HG02973 (cell line): ENCODE measurements at regions not wholly inside any gene's neighbourhood (a gene's known extent, or its start where the extent isn't known, plus 50 kb on each side); places are given as distances from the start of the nearest gene placed in this dataset.
"Not testable (repeated sequence)": the region's sequence is repeated elsewhere in the genome, so short reads cannot be mapped to it uniquely, and the experiment has no call there.

ENCODE experiments used
- ATAC-seq: cut with Tn5 transposase; IDR thresholded peaks from one replicate; pipeline ENCODE4 v1.9.1; 2021; ENCODE audit warnings: moderate library complexity; ENCODE audit not compliant: unreplicated experiment

DNA sequence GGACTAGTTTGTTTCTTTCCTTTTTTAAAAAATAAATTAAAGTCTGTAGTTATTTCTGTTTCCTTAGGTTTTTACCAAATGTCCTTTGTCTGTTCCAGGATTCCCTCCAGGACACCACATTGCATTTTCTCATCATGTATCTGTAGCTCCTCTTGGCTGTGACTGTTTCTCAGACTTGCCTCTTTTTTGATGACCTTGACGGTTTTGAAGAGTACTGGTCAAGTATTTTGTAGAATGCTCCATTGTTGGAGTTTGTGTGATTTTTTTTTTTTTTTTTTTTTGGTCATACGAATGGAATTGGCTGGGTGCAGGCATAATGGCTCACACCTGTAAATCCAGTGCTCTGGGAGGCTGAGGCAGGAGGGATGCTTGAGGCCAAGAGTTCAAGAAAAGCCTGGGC is 127.1 kb upstream of the BMPER start:
- no peak for ATAC-seq

DNA sequence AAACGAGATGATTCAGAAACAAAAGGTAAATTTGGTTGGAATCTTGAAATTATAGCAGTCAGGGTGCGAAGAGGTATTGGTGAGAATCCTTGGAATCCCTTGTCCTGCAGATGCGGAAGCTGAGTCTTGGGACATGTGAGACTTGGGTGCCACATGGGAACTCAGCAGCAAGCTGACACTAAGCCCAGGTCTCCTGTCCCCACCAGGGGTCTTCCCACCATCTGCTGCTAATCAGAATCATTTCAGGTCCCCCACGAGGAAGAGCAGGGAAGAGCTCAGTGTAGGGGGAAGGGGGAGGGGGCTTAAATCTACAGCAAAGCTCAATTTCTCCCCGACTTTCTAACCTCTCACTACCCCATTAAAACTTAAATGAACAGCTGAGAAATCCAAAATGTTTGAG is 126.1 kb upstream of the BMPER start:
- ATAC-seq, result no peak

DNA sequence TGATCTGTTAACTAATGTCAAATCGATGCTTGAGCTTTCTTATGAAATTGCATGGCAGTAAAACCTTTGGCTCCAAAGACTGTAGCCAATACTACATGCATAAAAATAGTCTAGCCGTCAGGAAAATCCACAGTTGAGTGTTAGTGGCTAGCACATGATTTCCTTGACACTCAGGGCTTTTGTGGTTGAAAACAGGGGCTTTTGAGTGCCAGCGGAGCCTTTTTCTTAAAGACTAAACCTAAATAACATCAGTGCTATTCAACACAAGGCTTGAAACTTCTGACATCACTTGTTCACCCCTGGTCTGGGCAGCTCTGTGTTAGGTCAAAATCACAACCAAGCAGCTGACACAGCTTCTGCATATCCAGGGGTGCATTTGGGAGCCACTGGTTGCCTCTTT is 124.2 kb upstream of the BMPER start:
- no peak for ATAC-seq

DNA sequence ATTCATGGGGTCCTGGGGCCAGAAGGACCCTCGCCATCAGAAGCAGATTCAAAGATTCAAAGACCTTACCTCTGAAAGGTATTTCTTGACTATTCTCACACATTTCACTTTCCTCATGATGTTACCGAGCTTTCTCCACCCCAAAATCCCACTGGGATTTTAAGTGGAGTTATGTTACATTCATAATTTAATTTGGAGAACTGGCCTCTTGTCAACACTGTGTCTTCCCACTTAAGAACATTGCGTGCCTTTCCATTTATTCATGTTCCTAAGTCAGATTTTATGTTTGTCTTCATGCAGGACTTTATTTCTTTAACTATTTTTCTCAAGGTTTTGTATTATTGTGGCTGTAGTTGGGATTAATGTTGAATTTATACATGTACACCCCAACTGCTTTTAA is 123.5 kb upstream of the BMPER start:
- ATAC-seq, result no peak

DNA sequence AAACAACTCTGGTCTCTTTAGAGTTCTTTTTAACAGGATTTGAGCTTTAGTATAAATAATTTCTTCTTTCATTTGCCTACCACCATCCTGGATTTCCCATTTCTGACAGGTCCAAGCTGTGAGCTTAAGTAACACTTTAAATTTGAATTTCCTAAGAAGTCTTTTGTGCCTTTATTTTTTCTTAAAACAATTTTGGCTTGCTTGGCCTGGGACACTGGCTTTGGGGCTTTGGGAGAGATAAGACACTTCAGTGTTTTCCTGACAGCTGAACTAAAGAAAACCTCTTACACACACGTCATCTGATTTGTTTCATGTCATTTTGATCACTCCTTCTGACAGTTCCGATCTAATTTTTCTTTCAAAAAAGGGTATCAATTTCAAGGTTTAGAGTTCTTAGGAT is 121.3 kb upstream of the BMPER start:
- ATAC-seq, result no peak

DNA sequence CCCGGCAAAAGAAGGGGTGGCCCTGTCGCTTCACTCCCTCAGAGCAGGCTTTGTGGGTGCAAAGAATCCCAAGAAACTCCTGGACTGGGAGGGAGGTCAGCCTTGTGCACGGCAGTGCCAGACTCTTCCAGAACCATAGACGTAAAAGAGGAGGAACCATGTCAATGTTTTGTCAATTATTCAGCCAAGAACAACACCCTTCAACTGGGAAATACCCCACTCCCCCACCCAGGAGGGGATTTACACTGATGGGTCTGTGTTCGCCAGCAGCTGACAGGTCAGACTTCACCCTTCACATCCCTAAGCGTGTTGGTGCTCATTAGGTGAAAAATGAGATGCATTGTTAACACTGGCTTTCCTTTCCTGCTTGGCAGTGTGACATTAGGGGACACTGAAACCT is 116.8 kb upstream of the BMPER start:
- no peak for ATAC-seq

DNA sequence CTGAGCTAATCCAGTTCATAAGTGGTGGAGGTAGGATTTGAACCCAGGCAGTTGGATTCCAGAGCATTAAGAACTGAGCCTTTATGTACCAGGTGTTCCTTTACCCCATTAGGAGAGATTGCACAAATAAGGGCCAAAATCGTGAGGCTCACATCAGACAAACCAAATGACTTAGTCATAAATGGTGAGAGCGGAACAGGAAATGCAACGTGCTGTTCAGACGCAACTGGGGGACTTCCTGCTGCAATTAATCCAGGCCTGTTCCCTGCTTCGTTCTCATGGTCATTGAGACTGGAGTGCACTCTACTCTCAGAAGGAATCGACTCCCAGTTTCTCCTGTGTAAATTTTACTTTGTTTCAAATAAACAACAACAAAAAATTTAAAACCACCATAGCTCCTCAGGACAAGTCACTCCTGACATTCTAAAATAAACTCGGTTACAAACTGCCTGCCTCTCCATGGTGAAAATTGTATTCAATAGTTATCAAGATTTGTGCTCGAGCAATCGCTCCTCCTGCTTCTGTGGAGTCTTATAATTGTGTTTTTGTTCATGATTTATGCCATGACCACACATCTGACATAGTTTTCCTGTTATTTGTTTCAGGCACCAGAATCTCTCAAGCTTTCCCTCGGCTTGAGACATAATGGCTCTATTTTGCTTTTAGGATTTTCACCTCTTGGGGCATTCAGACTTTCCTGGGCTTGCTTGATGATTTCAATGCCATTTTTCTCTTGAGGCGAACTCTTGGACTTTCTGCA is 115.3 kb upstream of the BMPER start:
- ATAC-seq, result no peak

DNA sequence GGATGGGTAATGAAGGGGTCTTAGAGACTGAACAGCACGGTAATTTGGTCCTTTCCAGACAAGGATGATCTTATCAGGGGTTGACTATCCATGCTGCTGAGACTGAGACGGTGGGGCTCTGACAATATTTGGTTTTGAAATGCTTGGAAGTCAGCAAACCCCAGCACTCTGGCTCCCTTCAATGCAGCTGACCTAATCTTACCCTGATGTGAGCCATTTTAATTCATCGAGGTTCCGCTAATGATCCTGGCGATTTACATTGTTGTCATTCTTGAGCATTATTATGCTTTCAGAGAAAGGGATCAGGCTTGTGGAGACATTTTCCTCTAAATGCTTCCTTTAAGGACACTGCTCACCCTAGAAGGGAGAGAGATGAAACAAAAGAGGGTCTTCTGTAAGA is 114.6 kb upstream of the BMPER start:
- no peak for ATAC-seq

DNA sequence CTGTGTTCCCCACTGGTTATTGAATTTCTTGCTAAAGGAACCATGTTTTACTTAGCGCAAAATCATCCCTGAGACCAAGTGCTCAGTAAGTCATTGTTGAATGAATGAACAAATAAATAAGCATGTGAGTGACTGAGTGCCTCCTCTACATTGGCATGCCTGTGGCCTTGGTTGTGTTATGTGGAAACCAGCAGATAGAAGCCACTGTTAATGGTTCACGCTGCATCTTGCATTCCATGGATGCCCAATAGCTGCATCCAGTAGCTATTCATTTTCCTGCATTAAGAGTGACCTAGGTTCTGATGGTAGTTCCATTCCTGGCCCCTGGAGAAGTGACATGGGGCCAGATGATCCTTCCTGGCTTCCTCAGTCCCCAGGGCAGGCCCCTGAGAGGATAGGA is 113.3 kb upstream of the BMPER start:
- ATAC-seq, result no peak

DNA sequence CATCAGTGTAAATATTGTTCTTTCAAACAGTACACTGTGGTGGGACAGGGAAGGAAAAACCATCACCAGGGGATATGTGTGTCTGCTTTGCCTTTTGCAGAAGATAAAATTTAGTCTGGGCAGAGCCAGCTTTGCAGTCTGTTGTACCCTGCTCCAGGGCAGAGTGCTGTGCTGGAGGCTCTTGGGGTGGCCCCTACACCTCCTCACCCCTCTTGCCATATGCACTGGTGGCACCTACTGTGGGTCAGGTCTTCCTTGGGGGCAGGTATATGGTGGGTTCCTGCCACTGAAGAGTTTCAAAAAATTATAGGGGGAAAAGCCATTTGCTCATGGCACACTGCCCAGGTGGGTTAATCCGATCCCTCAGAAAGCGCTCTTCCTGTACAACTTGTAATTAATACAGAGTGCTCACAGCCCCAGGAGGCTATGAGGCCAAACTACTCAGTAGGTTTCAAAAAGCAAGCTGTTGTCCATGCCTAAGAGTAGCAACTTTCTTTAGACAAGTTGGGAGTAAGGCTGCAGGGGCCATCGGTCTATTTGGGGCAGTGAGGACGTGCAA is 112.7 kb upstream of the BMPER start:
- ATAC-seq, result no peak

DNA sequence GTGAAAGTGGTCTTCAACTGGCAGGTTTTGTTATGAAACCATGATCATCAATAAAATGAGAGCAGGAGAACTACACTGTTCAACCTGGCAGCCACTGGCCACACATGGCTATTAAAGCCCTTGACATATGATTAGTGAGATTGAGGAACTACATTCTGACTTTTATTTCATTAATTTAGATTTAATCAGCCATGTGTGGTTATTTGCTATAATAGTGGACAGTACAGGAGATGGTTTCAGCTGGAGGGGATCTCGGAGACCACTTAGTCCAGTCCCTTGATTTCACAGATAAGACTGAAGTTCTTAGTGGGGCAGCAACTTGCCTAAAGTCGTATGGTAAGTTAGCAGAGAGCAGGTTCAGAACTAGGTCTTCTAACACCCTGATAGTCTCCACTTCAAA is 111.7 kb upstream of the BMPER start:
- no peak for ATAC-seq

DNA sequence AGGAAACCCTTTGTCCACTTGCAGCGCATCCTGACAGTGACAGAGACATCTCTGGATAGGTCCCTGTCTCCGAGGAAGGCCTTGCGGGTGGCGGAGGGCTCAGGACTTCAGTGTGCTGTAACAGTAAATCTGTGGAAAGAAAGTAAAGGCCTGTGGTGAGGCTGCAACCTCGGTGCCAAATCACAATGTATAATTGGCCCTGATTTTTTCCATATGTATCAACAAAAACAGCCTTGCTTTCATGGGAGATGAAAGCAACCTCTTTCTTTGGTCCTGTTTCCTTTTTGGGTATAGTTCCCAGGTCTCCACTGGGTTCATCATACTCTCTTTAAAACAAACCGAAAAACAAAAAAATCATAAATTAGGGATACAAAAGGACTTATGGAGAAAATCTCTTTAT is 110.9 kb upstream of the BMPER start:
- ATAC-seq, result no peak

DNA sequence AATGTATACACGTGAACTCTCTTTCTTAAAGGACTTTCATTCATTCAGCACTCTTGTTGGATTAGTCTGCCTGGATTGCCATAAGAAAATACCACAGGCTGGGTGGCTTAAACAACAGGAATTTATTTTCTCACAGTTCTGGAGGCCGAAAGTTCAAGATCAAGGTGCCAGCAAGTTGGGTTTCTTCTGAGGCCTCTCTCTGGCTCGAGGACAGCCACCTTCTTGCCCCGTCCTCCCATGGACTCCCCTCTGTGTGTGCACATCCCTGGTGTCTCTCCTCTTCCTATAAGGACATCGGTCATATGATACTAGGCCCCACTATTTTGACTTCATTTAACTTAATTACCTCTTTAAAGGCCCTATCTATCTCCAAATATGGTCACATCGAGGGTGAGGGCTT is 110.4 kb upstream of the BMPER start:
- no peak for ATAC-seq

DNA sequence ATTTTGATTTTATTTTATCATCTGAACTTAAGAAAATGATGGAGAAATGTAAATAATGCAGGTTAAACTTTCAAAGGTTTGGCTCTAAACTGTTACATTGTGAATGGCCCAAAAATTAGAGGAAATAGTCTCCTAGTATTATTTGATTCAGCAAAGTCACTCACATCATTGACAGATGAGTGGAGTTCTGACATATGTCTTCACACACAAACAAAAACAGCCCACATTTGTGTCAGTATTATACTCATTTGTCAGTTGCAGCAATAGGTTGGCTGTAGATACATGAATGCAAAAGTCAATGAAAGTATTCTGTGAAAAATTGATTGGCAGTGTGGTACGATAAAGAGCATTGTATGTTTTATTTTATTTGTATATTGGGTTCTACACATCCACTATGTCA is 108.8 kb upstream of the BMPER start:
- no peak for ATAC-seq

DNA sequence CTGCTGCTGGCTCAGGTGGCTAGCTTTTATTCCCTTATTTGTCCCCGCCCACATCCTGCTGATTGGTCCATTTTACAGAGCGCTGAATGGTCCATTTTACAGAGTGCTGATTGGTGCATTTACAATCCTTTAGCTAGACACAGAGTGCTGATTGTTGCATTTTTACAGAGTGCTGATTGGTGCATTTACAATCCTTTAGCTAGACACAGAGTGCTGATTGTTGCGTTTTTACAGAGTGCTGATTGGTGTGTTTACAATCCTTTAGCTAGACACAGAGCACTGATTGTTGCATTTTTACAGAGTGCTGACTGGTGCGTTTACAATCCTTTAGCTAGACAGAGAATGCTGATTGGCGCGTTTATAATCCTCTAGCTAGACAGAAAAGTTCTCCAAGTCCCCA is 107.8 kb upstream of the BMPER start:
- ATAC-seq, result not testable (repeated sequence)

DNA sequence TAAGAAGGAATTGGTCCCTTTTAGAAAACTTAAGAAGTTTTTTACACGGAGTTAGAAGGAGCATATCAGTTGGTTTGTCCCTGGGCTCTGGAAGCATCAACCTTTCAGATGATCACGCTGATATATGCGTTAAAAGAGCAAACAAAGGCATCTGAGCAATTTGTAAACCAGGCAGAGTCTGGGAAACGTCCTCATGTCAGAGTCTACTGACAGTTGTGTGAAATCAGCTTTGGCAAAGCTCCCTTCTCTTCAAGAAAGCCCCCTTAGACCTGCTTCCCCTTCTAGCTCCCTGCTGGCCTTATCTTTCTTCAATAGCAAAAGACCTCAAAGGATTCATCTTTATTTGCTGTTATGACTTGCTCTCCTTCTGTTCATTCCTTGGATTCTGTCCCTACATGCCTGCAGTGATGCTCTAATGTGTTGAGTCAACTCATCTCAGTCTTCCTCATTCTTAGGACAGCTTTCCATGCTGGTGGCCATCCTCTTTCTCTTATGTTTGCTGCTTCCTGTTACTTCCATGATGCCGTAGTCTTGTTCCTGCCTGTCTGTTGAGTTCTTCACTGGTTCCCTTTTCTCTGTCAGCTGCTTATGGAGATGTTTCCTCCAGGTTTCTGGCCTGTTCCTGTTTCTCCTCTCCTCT is 106.5 kb upstream of the BMPER start:
- ATAC-seq, result no peak

DNA sequence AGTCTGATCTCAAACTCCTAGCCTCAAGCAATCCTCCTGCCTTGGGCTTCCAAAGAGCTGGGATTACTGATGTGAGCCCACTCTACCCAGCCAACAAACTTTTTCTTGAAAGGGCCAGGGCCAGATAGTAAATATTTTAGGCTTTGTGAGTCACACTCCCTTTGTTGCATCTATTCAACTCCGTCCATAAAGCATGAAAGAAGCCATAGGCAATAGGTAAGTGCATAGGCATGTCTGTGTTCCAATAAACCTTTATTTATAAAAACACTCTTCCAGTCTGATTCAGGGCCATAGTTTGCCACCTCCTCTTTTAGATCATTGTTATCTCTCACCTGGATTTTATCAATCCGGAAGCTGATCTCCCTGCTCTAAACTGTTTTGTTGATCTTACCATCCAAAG is 105.6 kb upstream of the BMPER start:
- no peak for ATAC-seq

DNA sequence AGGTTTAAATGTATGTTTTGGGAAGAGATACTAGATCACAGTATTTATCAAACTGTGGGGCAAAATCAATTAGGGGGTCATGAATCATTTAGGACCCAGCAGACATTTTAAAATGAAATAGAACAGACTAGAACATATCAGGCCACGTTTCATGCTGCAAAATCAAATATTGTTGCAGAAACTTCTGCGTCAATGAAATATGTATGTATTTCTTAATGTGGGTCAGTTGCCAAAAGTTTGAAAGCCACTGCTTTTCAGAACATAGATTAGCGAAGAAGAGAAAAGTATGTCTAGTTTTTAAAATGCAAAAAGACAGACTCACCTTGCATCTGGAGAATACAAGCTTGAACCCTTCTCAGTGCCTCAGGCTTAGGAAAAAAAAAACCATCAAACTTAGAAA is 102.7 kb upstream of the BMPER start:
- ATAC-seq, result no peak

DNA sequence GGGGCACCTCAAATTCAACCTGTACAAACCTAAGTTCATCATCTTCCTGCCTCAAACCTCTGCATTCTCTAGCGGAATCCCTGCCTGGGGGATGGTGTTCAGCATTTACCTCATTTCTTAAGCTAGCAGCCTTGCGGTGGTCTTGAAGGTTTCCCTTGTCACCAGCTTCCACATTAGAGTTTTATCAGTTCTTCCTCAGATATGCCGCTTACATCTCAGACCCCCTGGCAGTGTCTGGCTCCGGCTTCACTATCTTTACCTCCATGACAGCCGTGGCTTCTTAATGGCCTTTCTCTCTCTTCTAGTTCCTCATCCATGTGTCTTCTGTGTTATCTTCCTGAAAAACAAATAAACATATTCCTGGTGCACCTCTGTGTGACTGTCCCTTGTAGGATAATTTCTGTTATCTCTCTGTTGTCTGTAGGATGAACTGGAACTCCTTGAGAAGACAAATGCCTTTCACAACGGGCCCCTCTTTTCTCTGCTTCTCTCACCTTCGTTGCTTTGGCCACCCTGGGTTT is 101.1 kb upstream of the BMPER start:
- ATAC-seq, result no peak

DNA sequence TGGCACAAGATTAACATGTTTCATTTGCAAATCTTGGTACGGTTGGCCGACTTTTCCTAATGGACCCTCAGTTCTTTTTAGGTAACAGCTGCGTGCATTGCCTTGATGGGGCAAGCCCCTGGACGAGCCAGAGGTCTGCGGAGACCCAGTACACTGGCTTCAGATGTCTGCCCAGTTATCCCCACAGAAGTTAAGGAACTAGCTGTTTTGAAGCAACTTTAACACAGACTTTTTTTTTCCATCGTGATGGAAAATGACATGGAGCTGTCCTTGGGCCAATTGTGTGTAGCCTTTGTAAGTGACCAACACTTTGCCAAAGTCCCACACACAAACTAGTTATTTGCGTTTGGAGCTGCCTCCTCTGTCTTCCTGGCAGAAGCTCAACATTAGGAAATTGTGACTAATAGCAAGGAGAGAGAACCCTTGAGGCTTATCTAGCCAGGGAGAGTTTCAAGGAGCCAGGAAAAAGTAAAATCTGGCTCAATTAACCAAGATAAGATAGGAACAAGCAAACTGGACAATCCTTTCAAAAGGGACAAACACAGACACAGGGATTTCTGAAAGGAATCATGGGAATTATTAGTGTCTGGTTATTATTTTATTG is 99.6 kb upstream of the BMPER start:
- no peak for ATAC-seq

DNA sequence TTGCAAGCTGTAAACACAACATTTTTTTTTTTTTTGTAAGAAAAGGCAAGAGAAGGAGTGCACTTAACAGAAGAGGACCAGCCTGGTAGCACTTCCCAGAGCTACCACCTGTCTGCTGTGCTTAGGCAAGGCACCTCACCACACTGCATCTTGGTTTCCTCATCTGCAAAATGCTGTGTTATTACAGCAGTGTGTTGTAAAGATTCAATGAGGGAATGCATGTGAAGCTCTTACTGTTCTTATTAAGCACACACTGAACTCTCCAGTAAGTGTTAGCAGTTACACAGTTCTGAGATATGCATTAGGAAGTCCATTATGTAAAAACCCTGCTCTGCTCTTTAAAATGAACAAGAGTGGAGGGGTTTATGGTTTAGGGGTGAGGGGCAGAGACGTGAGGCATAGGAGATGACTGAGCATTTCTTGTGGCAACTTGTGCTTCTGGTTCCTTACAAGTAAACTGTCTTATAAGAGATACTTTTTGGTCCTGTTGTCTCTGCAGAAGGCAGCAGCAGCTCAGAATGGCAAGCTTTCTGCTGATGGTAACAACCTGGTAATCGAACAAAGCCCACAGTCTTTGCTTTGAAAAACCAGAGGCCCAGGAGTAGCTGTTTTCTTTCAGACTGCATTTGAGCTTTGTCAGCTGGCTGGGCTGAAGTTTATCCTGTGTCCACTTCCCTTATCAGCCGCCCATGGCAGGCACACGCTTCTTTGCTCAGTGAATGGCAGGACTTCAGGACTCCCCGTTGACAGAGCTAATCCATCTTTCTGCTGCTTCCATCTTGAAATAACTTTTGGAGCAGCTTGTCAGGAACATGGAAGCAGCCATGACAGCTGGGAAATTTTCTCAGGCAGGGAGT is 98.8 kb upstream of the BMPER start:
- no peak for ATAC-seq
